Limb (tissue), 2 donors: ENCODE measurements at regions not wholly inside any gene's neighbourhood (a gene's known extent, or its start where the extent isn't known, plus 50 kb on each side); places are given as distances from the start of the nearest gene placed in this dataset.

ENCODE experiments used
- DNase-seq, 2 donors: peaks; one replicate each; pipeline ENCODE4 v3.0.0-alpha.2; 2016; ENCODE audit errors: extremely low spot score in 2 of 2

DNA sequence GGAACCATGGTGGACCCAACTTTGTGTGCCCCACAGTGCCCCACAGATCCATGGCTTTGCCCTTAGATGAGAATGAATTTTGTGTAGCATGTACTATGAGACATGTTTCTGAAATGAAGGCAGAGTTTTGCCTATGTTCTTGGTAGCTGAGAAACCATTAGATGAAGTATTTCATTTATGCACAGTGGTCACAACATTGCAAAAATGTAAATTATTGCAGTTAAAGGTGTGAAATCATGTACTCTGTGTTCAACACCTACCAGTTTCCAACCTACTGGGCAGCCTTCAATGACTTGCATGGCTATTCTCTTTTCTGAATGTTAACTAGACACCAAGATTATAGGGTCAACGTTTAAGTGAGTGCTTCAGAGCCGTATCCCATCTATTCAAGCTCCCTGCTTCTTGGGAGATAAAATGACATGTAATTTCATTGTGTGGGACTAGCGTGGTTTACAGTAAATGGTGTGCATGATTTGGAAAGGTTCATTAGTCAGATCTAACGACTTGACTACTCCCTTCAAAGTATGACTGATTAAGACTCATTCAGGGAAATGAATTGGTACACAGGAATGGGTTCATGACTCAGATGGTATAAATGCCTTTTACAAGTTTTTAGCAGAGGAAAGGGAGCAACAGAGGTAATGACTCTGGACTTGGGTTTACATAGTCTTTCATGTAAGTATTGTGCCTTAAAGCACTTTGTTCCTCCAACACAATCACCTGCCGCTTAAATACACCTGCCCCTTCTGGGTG, 106.1 kb upstream of the AKIRIN2 start:
- no peak for DNase-seq

DNA sequence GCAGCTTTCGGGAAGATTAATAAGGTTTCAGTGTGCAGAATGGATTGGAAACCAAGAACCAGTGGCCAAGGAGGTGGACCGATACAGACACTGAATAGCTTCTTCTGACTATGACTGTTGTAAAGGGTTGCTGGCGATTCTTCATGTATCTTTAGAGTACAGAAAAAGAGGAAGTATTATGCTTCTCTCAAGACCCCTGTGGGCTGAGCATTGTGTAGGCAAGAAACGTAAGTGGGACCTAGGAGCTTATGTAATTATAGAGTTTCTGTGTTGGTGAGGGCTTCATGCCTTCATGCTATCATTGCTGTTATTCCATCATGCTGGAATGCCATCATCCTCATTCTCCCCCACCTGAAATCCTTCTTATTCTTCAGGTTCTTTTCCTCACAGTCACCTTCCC, 105.4 kb upstream of the AKIRIN2 start:
- no peak for DNase-seq

DNA sequence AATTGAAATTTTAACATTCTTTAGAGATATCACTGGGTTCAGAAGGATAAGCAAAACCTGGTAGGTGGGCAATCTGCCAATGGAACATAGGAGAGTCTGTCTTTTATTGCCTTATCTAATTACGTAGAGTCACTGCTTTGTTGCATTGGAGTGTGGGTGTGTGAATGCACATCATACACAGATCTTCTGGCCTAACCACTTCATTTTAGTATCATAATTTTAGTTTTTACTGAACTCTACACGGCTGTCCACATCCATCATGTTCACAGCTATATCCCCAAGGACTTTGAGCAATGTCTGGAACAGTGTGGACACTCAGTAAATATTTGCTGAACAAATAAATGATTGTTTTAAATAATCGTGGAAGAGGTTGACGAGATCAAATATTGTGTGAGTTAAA, 104.6 kb upstream of the AKIRIN2 start:
- peak in 1 of 2 donors; percentile 12 for DNase-seq

DNA sequence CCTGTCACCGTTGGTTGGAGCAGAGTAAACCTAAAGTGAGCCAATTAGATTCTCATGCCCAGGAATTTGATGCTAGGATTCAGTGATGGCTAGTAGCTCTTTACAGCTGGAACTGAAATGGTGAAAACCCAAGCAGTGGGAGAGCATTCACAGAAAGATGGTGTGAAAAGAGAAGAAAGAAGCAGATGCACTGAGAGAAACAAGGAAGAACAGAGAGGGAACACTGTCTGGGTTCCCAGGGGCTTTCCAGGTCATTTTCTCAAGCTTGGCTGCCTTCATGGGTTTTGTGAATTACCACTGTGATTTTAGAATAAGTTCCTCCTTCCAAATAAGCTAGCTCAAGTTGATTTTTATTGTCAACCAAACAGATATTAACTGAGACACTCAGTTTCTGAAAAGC, 104.1 kb upstream of the AKIRIN2 start:
- DNase-seq = no peak

DNA sequence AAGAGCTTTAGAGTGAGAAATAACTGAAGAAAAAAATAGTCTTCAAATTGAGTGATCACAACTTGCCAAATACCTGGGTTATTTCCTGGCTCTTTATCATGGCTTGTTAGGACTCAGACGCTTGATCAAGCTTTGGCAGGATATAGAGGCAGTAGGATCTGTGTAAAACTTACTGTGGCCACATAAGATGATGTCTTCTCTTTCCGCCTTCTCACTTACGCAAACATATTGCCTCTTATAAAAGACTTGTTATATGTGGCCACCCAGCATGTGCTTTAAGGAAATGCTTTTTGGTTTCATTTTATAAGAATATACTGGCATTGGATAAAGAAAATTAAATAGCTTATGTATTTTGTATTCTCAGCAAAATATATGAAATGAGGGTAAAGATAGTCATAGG, 101.8 kb upstream of the AKIRIN2 start:
- DNase-seq = no peak

DNA sequence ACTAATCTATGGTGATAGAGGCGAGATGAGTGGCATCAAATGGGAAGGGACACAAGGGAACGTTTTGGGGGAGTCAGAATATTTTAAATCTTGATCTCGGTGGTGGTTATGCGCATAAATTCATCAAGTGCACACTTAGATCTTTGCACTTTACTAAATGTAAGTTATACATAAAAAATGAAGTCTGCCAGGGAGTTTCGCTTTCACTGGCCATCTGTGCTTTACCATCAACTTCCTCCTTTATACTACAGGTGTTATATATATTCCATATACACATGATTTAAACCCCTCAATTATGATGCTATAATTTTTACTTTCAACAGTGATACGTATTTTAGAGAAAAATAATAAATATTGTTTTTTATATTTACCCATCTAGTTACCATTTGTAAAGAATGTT, 97.6 kb upstream of the AKIRIN2 start:
- no peak for DNase-seq

DNA sequence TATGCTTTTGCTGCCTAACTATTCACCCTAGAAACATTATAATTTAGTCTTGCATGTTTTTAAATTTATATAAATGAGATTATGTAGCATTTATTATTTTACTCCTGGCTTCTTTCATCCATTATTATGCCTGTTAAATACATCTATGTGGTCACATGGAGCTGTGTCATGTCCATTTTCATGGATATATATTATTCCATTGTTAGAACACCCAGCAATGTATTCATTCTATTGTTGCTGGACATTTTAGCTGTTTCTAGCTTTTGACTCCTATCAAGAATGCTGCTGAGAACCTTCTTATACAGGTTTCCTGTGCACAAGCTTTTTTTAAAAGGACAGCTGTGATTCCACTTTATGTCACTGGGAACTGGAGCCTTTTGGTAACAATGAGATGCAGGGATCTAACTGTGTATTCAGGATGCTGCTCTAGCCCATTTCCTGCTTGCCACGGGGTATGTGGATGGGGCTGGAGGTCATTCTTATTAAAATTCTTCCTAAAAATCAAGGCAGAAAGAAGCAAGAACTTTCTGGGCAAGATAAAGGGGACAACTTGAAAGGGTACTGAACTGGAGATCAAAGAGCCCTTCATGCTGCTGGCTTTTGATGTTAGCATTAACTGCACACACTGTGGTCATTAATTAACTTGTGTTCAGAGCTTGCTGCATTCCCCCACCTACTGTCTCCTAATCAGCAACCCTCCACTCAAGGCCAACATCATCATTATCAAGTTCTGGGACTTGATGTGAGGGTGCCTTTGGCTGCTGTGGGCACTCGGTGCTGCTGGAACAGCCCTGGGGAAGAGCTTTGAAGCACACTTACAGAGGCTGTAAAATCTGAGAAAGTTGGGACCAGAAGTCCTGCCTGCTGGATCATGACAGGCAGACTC, 96.6 kb upstream of the AKIRIN2 start:
- no peak for DNase-seq

DNA sequence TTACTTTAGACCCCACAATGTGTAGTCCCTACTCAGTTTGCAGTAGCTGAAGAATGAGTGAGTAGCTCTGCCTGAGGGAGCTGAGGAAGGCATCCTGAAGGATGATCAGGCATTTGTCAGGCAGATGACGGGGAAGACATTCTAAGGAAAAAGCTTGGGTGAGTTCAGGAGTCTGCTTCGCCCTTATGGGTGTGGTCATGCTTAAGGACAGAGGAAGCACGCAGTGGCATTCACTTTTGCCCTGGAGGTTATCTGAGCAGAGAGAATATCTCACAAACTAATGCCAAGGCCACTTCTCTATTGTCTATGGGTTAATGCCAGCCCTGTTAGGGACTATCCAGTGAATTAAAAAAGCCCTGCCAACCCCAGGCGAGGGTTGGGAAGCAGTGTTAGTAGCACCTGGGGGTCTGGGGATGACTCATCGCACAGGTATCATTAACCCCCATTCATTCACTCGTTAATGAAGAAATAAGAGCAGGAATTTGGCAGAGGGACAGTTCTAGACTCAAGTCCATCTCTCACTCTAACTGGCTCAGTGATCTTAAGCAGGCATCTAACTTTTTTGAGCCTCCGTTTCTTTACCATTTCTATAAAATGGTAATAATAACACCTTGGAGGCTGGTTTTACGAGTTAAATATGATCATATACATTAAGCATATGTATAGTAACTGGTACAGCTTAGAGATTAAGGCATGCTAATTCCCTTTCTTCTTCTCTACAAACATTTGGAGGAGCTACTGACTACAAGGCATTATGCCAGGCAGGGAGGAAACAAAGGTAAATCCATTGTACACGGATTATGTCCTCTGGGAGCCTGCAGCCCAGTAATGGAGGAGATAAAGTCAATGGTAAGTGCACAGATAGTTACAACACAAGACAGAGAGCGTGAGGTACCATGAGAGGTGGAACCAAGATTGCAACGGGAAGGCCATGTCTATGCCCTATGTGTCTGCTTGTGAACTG, 93.2 kb upstream of the AKIRIN2 start:
- DNase-seq = no peak

DNA sequence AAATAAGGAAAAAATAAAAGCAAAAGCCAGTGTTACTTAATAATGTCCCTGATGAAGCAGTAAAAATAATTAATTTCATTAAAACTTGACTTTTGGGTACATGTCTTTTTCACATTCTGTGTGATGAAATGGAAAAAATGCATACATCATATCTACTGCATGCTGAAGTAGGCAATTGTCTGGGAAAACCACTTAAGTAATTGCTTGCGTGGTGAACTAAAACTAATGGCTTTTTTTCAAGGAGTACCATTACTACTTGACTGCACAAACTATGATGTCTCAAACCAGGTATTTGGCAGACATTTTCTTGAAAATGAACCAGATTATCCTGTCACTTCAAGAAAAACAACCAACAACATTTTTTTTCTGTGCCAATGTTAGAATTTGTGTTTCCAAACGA, 91.3 kb upstream of the AKIRIN2 start:
- no peak for DNase-seq

DNA sequence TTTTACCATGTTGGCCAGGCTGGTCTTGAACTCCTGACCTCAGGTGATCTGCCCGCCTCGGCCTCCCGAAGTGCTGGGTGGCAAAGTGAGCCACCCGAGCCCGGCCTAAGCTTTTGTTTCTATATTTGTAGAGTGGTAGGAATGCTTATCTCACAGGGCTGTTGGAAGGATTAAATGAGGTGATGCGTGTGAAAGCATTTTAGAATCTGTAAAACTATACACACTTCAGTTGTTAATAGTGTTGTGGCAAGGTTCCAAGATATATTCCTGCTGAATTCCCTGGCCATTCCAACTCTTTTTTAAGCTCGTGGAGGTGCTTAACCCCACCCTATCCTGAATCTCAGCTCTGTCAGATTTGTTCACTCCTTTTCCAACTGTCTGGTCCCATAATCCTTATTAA, 89.9 kb upstream of the AKIRIN2 start:
- no peak for DNase-seq

DNA sequence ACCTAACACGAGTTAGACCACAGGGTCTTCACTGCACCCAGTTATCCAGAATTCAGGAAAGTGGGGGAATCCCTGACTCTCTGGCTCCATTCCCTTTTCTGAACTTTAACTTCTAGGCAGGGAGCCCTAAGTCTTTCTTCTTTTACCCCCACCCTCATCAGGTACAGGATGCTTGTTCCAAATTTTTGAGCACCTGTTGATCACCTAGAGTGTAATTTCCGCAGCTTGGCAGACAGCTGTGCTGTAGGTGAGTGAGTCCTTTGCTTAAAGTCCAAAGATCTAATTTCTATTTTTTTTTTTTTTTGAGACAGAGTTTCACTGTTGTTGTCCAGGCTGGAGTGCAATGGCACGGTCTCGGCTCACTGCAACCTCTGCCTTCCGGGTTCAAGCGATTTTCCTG, 89.5 kb upstream of the AKIRIN2 start:
- no peak for DNase-seq

DNA sequence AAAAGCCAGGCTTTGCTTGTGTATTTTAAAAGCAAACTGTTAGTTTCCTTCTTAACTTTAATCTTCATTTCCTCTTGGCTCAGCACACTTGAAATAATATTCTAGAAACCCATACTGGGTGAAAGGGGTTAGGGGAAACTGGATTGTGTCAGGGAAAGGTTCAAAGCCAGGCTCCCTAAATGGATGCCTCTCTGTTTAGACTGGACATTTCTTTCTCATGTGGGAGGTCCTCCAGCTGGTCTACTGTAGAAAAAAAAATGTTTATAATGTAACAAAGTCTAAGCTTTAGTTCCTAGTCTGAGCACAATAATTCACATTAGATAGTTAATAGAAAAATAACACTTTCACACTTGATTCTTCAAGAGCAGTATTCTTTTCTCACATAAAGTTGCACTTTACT, 89.0 kb upstream of the AKIRIN2 start:
- DNase-seq = no peak

DNA sequence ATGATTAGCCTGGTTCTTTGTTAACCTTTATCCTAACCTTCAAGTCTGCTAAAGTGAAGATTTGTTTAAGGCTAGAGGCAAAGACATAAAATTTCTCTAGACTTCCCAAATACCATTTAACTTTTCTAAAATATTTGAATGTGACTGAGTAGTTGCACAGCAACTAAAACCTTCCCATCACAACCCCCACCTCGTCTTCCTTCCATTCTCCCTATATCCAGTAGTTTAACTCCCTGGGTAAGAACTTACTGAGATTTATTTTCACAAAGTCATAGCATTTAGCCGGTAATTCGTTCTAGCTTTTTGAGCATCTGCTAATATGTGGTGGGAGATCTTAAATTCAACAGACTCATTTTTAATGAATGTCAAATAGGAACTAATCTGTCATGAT, 87.9 kb upstream of the AKIRIN2 start:
- no peak for DNase-seq

DNA sequence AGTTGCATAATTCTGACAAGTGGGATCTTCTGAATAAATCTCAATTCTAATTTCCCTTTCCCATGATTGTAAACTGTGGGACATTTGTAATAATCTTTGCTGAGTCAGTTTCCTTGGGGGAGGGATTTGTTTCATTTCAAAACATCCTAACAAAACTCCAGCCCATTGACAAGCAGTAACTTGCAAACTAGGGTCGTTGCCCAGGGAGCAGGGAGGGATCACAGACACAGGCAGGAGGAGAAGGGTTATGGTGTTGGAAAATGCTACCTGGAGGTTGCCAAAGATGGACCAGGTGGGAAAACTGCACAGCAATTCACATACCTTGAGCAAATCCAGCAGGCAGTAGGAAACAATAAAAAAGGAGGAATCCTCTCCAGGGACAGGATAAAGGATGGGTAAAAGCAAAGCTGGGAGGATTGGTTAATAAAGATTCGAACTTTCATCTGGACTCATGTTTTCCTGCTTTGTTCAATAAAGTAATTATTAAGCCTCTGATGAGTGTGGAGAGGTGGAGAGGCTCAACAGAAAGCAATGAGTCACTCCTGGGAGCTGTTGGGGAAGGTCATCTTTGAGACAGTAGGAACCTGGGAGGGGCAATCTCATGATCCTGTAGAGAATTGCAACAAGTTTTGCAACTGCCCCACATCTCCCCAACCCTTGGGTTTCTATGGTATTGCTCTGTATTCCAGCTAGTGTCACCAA, 87.3 kb upstream of the AKIRIN2 start:
- DNase-seq = no peak

DNA sequence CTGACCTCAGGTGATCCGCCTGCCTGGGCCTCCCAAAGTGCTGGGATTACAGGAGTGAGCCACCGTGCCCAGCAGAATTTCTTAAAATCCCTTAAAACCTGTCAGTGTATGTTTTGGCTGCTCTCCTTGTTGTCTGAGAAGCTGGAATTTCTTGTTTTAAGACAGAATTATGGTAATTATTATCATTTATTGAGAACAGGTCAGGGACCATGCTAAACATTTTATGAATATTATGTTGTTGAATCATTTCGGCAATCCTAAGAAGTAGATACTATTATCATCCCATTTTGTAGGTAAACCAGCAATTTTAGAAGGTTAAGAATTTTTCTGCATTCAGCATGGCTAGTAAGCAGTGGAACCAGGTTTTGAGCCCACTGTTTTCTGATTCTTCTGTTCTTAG, 86.1 kb upstream of the AKIRIN2 start:
- DNase-seq = no peak

DNA sequence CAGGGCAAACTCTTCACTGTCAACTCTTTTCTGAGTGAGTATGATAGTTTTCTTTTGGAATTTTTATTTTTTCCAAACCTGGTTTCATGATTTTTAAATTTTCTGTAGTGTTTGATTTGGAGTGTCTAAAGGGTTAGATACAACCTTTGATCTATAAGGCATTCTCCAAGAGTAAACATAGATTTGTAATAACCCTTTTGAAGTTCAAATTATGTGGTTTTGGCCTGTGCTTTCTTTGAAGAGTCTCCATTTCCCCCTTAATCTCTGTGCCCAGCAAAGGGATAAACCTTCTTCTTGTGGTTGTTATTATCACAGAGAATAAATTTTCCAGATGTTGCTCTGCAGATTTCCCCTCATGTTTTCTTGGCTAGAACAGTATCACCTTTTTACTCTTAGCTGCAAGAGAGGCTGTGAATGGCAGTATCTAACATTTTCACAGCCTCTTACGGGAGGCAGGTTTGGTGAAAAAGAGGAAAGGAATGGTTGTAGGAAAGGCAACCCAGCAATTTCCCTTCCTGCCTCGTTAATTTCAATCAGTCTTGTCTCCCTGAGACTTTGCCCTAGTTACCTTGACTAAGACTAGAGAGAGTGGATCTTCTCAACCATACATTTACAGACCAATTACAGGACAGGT, 83.3 kb upstream of the AKIRIN2 start:
- no peak for DNase-seq

DNA sequence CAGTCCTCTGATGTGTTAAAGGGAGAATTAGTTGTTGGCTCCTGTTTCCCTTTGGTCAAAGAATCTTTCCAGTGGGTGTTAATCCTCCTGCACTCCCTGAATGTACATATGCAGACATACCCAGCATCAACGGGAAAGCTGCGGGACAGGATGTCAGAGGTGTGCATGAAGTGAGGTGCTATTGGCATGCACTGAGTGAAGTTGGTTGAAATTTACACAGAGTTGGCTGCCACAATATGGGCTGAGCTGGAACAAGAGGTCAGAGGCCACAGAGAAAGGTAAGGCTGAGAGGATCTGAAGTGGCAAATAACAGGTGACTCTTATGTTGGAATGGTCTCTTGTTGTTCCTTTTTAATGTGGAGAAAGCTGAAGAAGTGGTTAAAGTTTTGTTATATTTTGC, 82.7 kb upstream of the AKIRIN2 start:
- no peak for DNase-seq

DNA sequence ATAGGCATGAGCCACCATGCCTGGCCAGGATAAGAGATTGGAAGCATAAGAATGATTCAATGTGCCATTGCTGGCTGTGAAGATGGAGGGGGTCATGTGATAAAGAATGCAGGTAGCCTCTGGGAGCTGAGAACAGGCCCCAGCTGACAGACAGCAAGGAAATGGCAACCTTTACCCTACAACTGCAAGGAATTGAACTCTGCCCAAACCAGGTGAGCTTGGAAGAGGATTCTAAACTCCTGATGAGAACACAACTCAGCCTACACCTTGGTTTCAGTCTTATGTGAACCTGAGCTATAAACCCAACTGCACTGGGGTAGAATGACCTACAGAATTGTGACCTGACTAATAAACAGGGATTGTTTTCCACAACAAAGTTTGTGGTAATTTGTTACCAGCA, 82.0 kb upstream of the AKIRIN2 start:
- DNase-seq = no peak

DNA sequence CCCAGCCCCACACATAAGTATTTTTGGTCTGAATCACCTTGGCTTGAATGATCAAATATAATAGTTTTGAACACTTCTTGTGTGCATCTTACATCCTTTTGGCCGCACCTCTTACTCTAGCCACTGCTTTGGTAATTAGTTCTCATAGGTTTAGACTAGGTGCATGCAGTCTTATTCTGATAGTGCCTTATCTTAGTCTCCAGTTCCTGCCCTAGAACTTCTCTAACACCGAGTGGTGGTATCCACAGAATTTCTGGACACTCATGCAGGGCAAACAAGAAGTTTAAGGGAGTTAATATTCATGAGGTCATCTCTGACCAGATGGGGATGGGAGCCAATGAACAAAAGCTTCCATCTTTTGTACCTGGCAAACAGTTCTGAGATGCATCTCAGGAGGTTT, 77.5 kb upstream of the AKIRIN2 start:
- DNase-seq = no peak

DNA sequence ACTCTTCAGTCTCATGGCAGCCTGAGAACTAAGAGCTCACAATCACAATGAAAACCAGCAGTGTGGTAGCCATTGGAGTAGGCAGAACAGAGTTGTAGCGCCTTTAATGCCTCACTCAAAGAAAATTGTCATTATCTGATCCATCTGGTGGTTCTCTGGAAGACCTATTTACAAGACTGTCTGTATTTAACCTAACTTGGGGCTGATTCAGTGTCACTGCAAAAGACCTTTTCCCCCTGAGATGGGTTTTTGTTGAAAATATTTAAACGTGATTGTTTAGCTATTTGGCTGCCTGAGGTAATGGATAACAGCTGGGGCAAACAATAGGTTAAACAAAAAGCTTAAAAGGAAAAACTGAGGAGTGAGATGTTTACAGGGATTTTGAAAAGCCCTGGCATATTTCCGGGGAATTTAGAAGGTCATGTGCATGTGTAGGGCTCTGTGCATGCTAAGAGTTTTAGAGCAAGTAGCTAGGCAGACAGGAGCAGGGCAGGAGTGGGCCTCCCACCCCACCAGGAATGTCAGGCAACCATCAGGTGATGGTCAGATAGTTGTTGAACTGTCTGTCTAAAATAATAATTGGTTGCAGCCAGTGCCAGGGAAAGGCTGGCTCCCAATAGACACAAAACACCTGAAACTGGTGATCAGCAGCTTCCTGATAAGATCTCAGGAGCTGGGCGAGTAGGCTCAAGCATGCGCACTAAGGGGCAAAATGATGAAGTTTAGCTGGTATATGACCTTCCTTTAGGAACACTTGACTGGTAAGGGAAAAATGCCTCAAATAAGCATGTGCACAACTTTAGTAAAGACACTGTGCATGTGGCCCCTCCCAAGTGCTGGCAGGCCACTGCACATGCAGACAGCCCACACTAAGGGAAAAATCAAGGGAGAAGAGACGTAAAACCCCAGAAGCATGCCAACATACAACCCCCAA, 70.8 kb upstream of the AKIRIN2 start:
- no peak for DNase-seq
